T47D (cell line): ENCODE measurements at regions not wholly inside any gene's neighbourhood (a gene's known extent, or its start where the extent isn't known, plus 50 kb on each side); places are given as distances from the start of the nearest gene placed in this dataset.
"Not testable (repeated sequence)": the region's sequence is repeated elsewhere in the genome, so short reads cannot be mapped to it uniquely, and the experiment has no call there.

ENCODE experiments used
- DNase-seq, 2 experiments: peaks; one replicate each; pipeline versions ENCODE4 v3.0.0 to v3.0.0-alpha.2; 2011 to 2012; ENCODE audit warnings: low read depth in 1 of 2, low spot score in 1 of 2
- in situ Hi-C: cut with HindIII; loops from 2 replicates; pipeline ENCODE4 v1.10.0; 2016; ENCODE audit warnings: low sequenced_read_pairs, low pct_unique_long_range_greater_than_20kb

DNA sequence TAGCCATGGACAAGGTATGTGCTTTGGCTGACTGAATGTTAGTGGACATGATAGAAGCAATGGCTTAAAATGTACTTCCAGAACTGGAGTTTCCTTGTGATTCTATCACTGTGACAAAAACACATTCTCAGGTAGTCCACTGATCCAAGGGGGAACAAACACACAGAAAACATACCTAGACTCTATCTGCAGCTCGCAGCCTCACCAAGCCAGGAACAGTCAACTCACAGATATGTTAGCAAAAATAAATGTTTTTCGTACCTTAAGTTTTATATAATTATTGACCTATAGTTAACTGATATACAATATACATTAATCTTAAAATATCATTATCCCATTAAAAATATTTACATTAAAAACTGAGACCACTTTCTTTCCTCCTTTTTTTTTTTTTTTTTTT lies 143.1 kb upstream of the C1QTNF3 start:
- in situ Hi-C loops, DNase-seq: not testable (repeated sequence)

- DNase-seq, in situ Hi-C loops: not testable (repeated sequence)
Observed at GRCh38 chr5:34186865-34187264, 143.9 kb upstream of the C1QTNF3 start.

GRCh38 chr5:34187441-34187840 lies 144.4 kb upstream of the C1QTNF3 start:
- DNase-seq, in situ Hi-C loops: not testable (repeated sequence)

GRCh38 chr5:34188001-34188822 lies 145.2 kb upstream of the C1QTNF3 start:
- in situ Hi-C loops = not testable (repeated sequence)
- DNase-seq = peak in 1 of 2 experiments; percentile 44

DNA sequence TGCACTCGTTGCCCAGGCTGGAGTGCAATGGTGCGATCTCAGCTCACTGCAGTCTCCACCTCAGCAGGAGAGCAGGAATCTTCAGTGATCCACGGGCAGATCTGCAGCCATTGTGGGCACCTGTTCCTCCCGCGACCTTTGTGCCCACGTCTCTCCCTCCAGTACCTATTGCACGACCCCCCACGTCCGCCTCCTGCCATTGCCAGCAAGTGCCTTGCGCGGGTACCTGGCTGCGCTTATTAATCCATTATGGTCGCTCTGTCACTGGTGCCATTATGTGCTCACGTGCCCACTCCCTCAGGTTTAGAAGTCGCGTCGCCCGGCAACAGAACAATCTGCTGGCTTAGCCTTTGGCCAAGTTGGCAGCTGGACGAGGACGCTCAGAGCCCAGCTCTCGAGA lies 146.2 kb upstream of the C1QTNF3 start:
- DNase-seq, in situ Hi-C loops: not testable (repeated sequence)

DNA sequence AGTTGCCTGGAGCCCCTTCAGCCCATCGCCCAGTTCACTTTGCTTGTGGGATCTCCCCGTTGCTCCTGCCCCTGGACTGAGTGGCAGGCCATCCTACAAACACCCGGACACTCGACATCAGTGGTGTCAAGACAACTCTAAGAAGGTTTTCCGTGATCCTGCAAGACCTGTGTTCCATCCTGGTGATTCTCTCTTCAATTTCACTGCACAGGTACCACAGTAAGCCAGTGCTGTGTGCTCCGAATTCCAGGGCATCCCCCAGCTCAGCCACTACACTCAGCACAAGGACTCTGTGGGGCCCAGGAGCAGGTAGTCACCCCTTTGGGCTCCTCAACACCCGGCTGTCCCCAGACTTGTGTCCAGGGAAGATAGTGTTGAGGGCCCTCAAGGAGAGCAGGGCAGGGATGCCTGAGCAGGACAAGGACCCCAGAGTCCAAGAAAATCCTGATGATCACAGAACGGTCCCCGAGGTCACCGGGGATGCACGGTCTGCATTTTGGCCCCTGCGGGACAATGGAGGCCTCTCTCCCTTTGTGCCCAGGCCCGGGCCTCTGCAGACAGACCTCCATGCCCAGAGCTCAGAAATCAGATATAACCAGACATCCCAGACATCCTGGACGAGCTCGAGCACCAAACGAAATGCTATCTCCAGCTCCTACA lies 146.9 kb upstream of the C1QTNF3 start:
- in situ Hi-C loops = not testable (repeated sequence)
- peak in 1 of 2 experiments; percentile 0 for DNase-seq

GRCh38 chr5:34190466-34190865 lies 147.5 kb upstream of the C1QTNF3 start:
- in situ Hi-C loops, DNase-seq: not testable (repeated sequence)

DNA sequence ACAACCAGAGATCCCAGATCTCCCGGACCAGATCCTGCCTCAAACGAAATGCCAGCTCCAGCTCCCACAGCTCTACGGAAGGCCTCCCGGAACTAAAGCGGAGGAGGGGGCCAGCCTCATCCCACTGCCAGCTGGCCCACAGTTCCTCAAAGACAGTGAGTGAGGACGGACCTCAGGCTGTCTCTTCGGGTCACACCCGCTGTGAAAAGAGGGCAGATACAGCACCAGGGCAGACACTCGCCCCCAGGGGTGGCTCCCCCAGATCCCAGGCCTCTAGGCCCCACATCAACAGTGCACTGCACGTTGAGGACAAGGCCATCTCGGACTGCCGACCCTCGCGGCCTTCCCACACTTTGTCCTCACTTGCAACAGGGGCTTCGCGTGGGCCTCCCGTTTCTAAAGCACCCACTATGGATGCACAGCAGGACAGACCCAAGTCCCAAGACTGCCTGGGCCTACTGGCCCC lies 148.3 kb upstream of the C1QTNF3 start:
- DNase-seq, in situ Hi-C loops: not testable (repeated sequence)

DNA sequence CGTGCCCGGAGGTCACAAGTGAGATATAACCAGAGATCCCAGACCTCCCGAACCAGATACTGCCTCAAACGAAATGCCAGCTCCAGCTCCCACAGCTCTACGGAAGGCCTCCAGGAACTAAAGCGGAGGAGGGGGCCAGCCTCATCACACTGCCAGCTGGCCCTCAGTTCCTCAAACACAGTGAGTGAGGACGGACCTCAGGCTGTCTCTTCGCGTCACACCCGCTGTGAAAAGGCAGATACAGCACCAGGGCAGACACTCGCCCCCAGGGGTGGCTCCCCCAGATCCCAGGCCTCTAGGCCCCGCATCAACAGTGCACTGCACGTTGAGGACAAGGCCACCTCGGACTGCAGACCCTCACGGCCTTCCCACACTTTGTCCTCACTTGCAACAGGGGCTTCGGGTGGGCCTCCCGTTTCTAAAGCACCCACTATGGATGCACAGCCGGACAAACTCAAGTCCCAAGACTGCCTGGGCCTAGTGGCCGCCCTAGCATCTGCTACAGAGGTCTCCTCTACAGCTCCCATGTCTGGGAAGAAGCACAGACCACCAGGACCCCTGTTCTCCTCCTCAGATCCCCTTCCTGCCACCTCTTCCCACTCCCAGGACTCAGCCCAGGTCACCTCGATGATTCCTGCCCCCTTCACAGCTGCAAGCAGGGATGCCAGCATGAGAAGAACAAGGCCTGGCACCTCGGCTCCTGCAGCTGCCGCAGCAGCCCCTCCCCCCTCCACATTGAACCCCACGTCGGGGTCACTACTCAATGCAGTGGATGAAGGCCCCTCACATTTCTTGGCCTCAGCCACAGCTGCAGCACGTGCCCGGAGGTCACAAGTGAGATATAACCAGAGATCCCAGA lies 149.3 kb upstream of the C1QTNF3 start:
- in situ Hi-C loops = not testable (repeated sequence)

GRCh38 chr5:34192923-34193262 lies 149.9 kb upstream of the C1QTNF3 start:
- in situ Hi-C loops, DNase-seq: not testable (repeated sequence)

More for the DNA sequence above, 149.3 kb upstream of the C1QTNF3 start:
- not testable (repeated sequence) for DNase-seq

- in situ Hi-C loops, DNase-seq: not testable (repeated sequence)
Observed at GRCh38 chr5:34193297-34193696, 150.3 kb upstream of the C1QTNF3 start.

GRCh38 chr5:34193804-34194203 lies 150.8 kb upstream of the C1QTNF3 start:
- in situ Hi-C loops = not testable (repeated sequence)
- peak in 1 of 2 experiments; percentile 3 for DNase-seq

DNA sequence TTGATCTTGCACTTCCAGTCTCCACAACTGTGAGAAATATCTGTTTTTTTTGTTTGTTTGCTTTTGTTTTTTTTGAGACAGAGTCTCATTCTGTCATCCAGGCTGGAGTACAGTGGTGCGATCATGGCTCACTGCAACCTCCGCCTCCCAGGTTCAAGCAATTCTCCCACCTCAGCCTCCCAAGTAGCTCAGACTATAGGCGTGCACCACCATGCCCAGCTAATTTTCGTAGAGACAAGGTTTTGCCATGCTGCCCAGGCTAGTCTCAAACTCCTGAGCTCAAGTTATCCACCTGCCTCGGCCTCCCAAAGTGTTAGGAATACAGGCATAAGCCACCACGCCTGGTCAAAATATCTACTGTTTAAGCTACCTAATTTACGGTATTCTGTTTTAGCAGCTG lies 153.1 kb upstream of the C1QTNF3 start:
- in situ Hi-C loops, DNase-seq: not testable (repeated sequence)

GRCh38 chr5:34205347-34205746 lies 162.3 kb upstream of the C1QTNF3 start:
- in situ Hi-C loops, DNase-seq: not testable (repeated sequence)

DNA sequence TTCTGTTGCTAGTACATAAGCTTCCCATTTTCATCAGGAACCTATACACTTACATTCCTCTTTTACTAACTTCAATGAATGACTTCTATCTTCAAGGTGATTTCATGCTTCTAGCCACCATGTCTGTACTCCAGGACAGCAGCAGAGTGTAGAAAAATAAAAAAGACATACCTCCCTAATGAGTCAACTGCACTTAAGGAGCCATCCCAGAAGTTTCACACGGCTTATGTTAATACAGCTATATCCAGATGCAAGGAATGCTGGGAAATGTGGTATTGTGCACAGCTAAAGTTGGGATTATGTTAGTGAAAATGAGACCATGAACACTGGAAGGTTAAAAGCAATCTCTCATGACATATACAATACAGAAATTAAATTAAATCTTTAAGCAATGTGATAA lies 174.4 kb upstream of the C1QTNF3 start:
- DNase-seq, in situ Hi-C loops: not testable (repeated sequence)

DNA sequence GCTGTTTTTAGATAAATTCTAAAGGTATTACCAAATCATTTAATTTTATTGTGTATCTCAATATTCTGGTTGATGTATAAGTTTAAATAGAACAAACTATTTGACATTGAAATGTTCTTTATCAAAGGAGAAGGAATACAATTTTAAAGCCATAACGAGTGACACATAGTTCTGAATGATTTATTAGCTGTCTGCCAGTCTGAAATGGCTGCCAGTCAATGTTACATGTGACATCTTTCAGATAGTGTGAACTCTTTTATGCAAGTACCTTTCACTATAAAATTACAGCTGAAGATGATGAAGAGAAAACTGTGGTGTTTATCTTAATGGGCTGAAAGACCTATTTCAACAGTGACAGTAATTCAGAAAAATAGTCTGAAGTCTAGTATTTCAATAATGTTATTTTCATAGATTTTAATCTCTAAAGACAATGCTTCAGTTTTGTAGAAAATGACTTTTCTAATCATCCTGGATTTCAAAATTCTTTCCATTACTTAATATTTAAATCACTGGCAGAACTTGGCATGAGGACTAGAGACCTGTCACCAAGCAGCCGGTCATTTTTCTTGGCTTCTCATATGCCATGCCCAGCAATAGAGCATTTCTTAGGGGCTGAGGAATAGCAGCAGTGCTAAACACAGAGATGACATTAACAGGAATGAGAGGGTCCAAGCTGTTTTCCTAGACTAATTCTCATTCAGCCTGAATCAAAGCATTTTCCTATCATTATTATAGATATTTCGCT lies 178.5 kb upstream of the C1QTNF3 start:
- in situ Hi-C loops = not testable (repeated sequence)

GRCh38 chr5:34223158-34223557 lies 180.1 kb upstream of the C1QTNF3 start:
- DNase-seq, in situ Hi-C loops: not testable (repeated sequence)

More for the DNA sequence above, 178.5 kb upstream of the C1QTNF3 start:
- not testable (repeated sequence) for DNase-seq
